ENCODE measurements at regions not wholly inside any gene's neighbourhood (a gene's known extent, or its start where the extent isn't known, plus 50 kb on each side); places are given as distances from the start of the nearest gene placed in this dataset.

DNA sequence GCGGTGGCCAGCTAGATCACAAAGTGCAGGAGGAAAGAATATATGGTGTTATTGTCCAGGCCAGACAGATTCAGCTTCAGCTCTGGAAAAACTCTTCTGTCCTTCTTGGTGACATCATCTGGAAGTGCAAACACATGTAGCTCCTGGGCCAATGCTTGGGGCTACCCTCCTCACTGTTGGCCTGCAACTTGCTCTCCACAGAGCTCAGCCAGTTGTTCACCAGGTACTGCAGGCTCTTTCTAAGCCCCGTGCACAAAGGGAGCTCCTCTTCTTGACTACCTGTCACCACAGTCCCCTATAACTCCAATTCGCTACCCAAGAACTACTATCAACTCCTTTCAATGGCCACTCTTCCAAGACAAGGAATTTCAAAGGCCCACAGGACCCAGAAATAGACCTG, 1175.9 kb upstream of the CDH9 start:
- no peak for DNase-seq

DNA sequence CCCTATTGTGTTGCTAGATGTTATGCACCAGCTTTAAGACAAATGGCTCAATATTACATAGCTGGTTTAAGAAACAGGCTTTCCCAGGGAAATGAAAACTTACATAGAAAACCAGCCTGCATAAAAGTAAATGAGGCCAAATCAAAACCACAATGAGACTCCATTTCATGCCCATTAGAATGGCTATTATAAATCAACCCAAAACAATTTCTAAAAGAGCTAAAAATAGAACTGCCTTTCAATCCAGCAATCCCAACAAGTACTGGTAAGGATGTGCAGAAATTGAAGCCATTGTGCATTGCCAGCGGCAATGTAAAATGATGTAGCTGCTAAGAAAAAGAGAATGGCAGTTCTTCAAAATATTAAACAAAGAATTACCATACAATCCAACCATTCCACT, 1170.0 kb upstream of the CDH9 start:
- no peak for DNase-seq

DNA sequence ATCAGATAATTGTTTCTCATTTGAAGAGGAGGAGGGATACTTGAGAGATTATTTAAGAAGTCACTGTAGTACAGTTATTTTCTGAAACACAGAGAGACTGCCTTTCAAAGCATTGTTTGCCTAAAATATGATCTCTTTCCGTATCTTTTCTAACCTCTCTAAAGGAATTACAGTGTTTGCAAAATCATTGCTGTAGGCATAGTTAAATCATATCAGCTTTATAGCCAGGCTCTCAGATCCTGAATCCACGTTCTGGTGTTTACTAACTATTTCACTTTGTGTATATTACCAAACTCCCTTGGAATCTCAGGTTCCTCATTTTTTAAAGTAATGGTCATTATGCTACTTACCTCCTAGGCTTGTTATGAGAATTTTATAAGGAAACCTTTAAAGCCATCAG, 1151.6 kb upstream of the CDH9 start:
- DNase-seq: no peak

DNA sequence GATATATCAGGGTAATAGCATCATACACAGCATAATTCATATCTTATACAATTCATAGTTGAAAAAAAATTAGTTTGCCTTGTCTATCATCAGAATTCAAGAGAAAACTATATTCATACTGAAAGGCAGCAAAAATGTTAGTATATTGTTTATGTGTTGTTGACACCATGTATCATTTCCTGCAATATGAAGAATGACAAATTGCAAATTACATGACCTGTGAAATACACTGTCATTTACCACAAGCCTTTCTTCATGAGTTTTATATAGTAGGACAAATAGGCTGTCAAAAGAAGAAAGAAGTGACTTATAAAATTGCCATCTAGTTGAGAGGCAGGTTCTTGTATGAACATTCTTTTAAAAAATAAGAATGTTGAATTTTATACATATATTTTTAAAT, 1136.3 kb upstream of the CDH9 start:
- no peak for DNase-seq

DNA sequence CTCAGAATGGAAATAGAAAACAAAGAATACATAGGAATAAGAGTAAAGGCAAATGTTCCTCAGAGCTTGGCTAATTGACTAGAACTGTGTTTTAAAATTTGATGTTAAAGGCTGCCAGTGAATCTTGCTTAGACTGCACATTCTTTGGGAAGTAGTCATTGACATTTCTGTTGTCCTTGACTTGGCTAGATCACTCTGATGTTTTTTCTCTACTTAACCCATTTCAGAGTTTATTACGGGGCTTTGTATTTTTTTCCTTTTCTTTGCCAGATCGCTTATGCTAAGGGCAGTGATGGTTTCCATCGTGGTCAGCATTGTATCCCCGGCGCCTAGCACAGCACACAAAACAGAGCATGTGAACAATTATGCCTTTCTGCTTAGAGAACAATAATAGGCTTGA, 1126.7 kb upstream of the CDH9 start:
- DNase-seq: no peak

GRCh38 chr5:28164568-28164967, 1126.2 kb upstream of the CDH9 start:
- DNase-seq: no peak

GRCh38 chr5:28156981-28157380, 1118.6 kb upstream of the CDH9 start:
- no peak for DNase-seq

DNA sequence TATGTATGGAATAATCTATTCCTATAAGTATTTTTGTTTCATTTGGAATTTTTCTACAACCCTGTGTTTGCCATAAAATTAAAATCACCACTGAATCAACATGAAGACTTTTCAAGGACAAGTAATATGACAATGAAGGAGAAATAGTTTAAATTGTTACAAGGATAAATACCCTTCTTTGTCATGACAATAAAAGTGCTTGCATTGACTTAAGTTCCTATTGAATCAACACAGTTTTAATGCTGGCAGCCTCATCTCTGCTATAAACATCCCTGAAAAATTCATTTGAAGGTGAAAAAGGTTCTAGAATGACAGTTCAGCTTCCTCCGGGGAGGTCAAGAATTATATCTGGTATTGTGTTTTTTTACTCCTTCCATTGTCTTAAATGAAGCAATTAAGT, 1105.1 kb upstream of the CDH9 start:
- no peak for DNase-seq

- no peak for DNase-seq
These were observed 1093.8 kb upstream of the CDH9 start for GRCh38 chr5:28132151-28132550.

DNA sequence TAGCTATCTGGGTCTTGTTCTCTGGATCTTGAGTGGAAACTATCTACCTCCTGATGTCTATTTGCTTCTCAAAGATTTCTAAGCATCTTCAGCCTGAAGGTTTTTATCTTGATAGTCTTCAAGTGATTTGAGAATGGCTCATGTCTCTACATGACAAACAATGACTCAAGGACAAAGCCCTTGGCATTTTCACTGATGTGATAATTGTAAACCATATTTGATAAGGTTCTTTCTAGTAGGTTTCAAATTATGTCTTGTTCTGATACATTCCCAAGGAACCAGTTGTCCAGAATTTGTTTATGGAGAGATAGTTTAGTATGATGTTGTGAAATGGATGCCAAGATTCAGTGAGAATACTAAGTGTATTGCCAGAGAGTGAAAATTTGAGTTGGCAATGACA, 1079.3 kb upstream of the CDH9 start:
- DNase-seq: no peak

DNA sequence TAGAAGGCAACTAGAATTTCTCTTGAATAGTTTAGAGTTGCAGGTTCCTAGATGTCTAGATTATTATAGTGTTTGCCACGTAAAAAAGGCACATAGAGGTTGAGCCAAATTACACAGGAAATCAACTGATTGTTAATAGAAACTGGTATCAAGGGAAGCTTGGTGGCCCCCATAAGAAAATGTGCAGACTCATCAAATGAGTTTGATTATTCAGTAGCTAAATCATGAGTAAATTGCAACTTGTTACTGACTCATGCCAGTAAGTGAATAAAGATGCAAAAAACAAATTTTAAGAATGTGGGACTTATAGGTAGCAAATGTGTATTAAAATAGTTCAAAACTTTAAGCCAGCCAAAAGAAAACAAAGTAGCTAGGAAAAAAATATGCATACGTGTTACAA, 1078.9 kb upstream of the CDH9 start:
- no peak for DNase-seq

- no peak for DNase-seq
These were observed 1072.4 kb upstream of the CDH9 start for GRCh38 chr5:28110781-28111180.

DNA sequence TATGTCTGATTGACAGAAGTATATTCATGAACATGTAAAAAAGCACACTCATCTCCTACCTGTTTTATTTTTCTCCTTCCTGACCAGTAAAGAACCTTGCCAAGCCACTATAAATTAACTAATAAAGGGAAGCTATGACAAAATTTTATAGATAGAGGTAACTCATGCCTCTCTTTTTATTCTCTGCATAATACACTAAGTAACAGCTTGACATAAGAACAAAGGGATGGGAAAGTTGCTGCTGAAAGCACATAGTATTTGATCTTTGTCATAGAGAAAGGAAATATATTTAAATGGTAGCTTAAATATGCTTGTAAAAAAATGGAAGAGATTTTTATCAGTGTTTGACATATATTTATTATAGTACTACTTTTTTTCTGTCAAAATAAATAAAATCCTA, 1065.7 kb upstream of the CDH9 start:
- DNase-seq: no peak

DNA sequence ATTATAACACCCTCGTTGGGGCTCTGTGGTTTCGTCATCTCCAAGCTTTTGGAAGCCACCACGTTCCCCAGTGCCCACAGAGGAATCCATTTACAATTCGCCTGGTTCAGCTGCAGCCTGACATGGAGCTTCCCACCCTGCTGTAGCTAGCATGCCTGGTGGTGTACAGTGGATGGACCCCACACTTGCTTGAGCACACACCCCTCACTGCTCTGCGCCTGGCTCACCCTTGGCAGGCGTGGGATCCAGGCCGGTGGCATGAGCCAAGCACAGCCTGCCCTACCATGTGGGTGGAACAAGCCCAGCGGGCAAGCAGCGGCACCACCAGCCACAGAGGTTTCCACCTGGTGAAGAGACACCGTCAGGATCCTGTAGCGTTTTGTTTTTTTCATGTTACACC, 1045.7 kb upstream of the CDH9 start:
- DNase-seq: no peak

GRCh38 chr5:28082610-28083009, 1044.2 kb upstream of the CDH9 start:
- no peak for DNase-seq

DNA sequence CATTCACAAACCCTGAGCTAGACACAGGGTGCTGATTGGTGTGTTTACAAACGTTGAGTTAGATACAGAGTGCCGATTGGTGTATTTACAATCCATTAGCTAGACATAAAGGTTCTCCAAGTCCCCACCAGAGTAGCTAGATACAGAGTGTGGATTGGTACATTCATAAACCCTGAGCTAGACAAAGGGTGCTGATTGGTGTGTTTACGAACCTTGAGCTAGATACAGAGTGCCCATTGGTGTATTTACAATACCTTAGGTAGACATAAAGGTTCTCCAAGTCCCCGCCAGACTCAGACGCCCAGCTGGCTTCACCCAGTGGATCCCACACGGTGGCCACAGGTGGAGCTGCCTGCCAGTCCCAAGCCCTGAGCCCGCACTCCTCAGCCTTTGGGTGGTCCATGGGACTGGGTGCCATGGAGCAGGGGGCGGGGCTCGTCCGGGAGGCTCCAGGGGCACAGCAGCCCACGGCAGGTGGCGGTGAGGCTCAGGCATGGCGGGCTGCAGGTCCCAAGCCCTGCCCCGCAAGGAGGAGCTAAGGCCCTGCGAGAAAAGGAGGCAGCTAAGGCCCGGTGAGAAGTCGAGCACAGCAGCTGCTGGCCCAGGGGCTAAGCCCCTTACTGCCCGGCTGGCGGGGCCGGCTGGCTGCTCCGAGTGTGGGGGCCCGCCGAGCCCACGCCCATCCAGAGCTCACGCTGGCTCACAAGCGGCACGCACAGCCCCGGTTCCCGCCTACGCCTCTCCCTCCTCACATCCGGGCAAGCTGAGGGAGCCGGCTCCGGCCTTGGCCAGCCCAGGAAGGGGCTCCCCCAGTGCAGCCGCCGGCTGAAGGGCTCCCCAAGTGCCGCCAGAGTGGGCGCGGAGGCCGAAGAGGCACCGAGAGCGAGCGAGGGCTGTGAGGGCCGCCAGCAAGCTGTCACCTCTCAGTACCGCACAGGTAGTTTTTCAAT, 1039.2 kb upstream of the CDH9 start:
- no peak for DNase-seq

DNA sequence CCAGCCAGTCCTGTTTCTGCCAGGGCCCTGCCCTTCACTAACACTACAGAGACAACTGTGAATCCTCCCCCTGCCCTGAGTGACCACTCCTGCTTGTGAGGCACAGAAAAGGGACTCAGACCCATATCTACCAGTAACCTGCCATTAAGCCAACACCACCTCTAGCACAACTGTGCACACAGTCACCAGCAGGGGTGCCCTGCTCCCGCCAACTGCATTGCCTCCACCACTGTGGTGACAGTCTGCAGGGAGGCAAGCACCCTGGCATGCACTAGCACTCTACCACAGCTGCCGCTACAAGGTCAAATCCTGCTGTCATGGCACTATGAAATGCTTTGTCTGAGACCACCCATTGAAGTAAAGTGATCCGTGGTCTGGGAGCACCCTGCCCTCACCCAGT, 1028.5 kb upstream of the CDH9 start:
- DNase-seq: no peak

DNA sequence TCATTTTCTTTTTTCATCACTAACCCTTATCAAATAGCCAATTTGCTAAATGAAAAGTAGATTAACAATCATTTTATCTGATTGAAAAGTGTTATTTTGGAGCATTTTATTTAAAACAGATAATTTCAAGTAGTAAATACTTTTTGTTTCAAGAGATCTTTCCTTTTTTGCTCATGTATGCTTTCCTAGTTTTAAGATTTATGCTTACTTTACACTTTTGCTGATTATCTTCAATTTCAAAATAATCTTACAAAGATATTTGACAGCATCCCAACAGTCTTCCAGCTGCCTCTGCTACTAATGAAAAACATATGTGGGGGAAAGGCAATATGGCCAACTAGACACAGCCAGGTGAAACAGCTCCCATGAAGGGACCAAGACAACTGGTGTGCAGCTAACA, 1027.3 kb upstream of the CDH9 start:
- DNase-seq: no peak

- DNase-seq: no peak
These were observed 1008.2 kb upstream of the CDH9 start for GRCh38 chr5:28046596-28046995.

DNA sequence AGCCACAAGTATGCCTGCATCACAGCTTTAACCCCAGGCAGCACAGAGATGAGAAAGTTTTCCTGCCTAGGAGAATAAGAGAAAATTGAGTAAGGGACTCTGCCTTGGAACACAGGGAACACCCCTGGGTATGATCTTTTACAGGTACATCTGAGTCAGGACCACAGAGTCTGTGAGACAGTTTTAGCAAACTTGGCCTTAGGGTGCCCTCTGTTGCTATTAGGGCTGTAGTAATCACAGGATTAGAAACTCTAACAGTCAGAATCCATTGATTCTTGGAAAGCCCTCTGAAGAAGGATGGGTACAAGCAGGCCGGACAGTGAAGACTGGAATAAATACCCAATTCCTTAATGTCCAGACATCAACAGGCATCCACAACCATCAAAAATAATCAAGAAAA, 989.5 kb upstream of the CDH9 start:
- no peak for DNase-seq

DNA sequence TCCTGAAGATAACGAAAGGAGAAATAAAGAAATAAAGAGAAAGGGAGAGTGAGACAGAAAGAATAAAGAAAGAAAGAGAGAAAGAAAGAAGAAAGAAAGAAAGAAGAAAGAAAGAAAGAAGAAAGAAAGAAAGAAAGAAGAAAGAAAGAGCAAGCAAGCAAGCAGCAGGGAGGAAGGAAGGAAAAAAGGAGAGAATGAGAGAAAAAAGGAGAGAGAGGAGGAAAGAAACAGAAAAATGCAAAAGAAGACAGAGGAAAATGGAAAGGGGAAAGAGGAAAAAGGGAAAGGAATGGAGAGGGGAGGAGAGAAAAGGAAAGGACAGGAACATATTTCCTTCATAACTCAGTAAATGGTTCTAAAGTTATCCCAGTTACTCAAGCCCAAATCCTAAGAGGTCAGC, 978.8 kb upstream of the CDH9 start:
- DNase-seq: no peak

GRCh38 chr5:28014779-28015178, 976.4 kb upstream of the CDH9 start:
- no peak for DNase-seq

DNA sequence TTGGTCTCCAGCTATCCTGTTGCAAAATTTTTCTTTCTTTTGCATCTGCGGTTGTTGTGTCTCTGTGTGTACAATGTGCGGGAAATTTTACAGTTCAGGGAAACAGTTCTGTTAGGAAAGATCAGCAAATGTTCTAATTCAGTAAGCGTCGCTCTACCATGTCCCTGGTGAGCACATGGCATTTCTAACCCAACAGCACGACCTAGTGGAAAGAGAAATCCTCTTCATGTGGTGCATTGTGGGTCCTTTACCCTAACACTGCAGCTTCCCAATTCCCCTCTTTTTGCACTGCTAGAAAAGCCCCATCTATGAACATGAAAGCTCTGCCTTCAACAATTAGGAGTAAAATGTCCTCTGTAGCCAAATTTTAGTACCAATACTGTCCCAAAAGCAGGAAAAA, 974.2 kb upstream of the CDH9 start:
- no peak for DNase-seq

GRCh38 chr5:28009576-28009975, 971.2 kb upstream of the CDH9 start:
- DNase-seq: no peak

GRCh38 chr5:27996665-27997064, 958.3 kb upstream of the CDH9 start:
- DNase-seq: no peak

Measured in CD4-positive, alpha-beta T cell treated with Interleukin-17A for 1 hour (primary cell).